Superior temporal gyrus (tissue), 1 donor: ENCODE measurements at regions not wholly inside any gene's neighbourhood (a gene's known extent, or its start where the extent isn't known, plus 50 kb on each side); places are given as distances from the start of the nearest gene placed in this dataset.
"Not testable (repeated sequence)": the region's sequence is repeated elsewhere in the genome, so short reads cannot be mapped to it uniquely, and the experiment has no call there.

Experiments used
- DNase-seq: peaks from one replicate; pipeline ENCODE4 v3.0.0-alpha.2; 2016; ENCODE audit errors: extremely low spot score

DNA sequence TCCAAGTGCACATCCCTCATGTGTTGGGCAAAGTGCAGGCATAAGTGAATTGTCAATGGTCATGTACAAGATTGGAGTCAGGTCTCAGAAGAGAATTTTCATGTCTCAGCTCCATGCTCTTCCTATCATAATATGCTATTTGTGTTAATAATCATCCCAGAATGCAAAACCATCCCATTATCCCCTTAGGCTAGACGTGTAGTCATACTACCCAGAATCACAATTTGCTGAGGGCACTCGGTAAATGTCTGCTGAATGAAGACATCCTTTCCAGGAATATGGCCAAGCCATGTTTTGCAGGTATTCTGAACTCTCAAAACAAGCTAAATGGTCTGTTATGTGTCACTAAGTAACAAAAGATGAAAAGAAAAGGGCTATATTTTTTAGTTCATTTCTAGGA is 263.8 kb downstream of the RAD51AP2 start:
- no peak for DNase-seq

- DNase-seq = no peak
Observed at GRCh38 chr2:17252258-17252657, 266.0 kb downstream of the RAD51AP2 start.

GRCh38 chr2:17251171-17251570 is 267.1 kb downstream of the RAD51AP2 start:
- DNase-seq = no peak

DNA sequence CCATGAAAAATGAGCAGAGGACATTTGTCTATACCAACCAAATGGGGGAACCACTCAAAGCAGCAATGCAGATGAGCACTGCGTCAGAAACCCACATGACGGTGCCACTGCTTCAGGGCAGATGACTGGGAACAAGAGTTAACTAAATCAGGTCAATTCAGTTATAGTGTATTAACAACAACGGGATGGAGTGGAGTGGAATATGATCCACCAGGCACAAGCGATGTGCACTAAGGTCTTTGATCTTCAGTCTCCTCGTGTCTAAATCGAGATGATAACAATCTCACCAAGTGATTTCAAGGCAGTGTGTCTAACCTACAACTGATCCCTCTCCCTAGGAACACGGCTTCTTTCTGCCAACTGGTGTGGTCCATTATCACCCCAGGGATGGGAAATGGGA is 269.0 kb downstream of the RAD51AP2 start:
- no peak for DNase-seq

GRCh38 chr2:17245906-17246305 is 272.3 kb downstream of the RAD51AP2 start:
- DNase-seq = peak; percentile 25

- no peak for DNase-seq
Observed at GRCh38 chr2:17242813-17243485, 275.3 kb downstream of the RAD51AP2 start.

GRCh38 chr2:17239550-17239949 is 278.7 kb downstream of the RAD51AP2 start:
- DNase-seq = no peak

DNA sequence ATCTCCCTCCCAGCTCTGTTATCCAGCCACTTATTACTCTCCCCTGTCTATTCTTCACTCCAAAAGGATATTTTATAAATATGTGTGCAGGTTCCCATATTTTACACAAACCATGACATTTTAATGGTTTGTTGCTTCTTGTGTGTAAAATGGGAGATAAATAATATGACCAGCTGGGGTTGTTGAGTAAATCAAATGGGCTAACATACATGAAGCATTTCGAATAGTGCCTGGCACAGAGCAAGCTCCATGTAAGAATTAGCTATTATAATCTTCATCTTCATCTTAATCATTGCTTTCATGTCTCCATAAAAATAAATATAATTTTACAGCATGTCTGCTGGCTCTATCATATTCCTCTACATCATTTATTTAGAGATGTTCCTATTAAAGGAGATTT is 283.1 kb downstream of the RAD51AP2 start:
- no peak for DNase-seq

DNA sequence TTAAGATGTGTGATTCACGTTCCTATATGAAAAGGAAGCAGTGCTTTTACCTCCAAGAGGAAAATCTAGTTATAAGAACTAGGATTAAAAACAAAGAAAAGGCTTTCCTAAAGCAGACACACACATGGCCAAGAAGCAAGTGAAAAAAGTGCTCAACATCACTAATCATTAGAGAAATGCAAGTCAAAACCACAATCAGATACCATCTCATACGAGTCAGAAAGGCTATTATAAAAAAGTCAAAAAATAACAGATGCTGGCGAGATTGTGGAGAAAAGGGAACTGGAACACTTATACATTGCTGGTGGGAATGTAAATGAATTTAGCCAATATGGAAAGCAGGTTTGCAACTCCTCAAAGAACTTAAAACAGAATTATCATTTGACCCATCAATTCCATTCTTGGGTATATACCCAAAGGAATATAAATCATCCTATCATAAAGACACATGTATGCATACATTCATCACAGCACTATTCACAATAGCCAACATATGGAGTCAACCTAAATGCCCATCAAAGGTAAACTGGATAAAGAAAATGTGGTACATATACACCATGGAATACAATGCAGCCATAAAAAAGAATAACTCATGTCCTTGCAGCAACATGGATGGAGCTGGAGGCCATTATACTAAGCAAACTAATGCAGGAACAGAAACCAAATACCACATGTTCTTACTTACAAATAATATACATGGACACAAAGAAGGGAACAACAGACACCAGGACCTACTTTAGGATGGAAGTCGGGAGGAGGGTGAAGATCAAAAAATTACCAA is 285.3 kb downstream of the RAD51AP2 start:
- DNase-seq = no peak

DNA sequence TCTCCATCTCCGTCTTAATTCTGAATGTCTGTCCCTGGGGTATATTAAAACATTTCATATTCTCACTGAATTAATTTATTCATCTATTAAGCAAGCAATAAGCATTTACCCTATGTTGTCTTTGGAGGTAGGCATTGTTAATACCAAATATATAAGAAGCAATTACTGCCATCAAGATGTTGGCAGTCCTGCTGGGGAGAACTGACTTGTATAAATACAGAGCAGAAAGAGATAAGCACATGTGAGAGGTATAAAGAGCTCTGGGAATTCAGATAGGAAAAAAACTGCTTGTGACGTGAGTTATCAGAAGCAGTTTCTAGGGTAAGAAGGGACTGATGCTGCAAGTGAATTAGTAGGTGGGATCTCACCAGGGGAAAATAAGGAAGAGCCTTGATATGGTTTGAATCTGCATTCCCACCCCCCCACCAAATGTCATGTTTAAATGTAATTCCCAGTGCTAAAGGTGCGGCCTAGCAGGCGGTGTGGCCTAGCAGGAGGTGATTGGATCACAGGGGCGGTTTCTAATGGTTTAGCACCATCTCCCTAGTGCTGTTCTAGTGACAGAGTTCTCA is 286.8 kb downstream of the RAD51AP2 start:
- DNase-seq = no peak

DNA sequence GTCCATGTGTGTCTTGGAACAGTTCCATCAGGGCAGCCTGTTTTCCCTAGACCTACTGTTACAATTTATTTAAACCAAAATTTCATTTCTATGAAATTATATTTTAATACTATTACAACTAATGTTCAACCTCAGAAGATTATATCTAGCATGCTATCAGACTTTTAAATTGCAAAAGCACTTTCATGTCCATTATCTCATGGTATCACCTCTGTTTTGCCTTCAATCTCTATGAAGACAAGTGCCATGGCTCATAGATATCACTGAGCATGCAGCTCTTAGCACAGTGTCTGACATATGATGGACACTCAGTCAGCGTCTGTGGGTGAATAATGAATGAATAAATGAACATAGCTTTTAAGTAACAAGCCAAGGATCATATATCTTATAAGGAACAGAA is 288.8 kb downstream of the RAD51AP2 start:
- no peak for DNase-seq

- DNase-seq = no peak
Observed at GRCh38 chr2:17228461-17228860, 289.8 kb downstream of the RAD51AP2 start.

DNA sequence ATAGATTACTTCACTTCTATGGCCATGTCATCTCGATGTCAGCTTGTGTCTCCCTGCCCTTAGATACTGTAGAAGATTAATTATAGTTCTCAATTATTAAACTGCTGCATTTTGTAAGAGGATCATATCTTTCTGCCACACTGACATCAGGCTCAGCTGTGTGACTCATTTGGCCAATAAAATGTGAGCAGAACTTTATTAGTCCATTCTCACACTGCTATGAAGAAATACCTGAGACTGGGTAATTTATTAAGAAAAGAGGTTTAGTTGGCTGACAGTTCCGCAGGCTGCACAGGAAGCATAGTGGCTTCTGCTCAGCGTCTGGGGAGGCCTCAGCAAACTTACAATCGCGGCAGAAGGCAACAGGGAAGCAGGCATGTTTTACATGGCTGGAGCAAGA is 290.4 kb downstream of the RAD51AP2 start:
- no peak for DNase-seq

DNA sequence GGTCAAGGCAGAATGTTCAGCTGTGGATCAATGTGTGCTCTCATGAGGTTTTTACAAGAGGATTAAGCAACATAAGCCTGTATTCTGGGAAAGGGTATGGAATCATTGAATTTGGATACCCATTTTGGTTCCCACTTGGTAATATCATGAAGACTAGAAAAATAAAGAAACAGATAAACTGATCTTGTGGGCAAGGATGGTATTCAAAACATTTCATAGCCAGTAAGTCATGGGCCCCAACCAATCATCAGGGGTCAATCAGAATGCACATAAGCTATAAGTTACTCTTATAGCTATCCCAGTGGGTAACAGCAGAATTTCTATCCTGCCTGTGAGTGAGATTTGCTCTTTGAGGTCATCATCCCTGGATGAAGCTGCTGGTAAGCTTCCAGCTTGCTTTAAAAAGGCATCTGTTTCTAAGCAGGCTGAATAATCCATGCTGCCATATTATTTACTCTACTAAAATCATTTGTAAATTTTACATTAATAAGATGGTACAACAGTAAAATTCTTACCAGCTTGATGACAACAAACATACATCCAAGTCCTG is 291.2 kb downstream of the RAD51AP2 start:
- no peak for DNase-seq

DNA sequence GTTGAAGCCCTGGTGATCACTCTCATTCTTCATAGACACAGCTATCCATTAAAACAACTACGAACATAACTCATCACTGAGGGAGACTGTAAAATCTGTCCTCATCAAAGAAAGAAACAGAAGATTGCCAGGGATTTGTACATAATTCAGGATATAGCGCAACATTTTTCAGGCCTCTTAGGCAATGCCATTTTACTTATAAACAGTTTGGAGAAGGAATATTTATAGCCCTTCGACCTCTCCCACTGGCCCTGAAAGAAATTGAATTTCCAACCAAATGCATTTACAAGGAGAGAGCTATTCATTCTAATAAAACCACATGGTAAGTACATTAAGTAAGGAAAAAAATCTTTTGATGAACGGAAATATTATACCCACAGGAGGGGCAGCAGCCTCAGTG is 295.0 kb downstream of the RAD51AP2 start:
- DNase-seq = no peak

DNA sequence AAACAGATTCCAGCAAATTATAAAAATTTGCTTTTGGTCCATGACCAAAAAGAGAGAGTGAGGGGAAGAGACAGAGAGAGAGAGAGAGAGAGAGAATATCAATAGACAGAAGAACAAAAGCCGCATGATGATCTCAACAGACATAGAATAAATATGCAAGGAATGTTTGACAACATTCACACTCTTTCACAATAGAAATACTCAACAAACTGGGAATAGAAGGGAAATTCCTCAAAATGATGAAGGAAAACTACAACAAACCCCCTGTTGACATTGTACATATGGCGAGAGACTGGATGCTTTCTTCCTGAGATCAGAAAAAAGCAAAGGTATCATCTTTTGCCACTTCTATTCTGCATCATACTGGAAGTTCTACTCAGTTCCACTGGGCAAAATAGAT is 309.7 kb downstream of the RAD51AP2 start:
- no peak for DNase-seq

- no peak for DNase-seq
Observed at GRCh38 chr2:17206771-17207170, 311.5 kb downstream of the RAD51AP2 start.

DNA sequence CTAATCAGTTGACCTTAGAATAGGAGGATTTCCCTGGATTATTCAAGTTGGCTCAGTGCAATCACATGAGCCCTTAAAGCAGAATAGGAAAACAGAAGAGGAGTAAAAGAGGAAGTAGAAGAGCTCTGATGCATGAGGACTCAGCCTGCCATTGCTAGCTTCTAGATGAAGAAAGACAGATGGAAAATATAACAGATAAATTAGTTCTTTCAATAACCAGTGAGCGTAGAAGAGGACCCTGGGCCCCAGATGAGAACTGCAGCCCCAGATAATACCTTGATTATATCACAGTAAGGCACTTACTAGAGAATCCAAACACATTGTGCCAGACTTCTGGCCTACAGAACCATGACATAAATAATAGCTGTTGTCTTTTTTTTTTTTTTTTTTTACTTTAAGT is 314.0 kb downstream of the RAD51AP2 start:
- not testable (repeated sequence) for DNase-seq

GRCh38 chr2:17202628-17203027 is 315.6 kb downstream of the RAD51AP2 start:
- not testable (repeated sequence) for DNase-seq

DNA sequence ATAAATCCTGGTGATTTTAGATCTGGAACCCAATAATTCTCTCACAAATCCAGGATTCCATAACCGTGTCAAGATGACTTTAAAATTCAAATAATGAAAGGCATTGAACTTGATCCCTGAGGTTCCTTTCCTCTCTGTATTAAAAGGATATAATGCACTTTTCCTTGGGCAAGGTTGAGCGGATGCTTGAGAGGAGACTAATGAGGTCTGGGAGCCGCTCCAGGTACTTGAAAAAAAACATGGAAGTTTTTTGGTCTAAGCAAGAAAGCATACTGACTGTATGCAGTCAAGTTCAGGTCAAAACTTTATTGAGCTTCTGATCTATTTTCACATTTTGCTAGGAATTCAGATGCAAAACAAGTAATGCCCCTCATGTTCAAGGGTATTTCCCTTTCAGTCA is 318.5 kb downstream of the RAD51AP2 start:
- no peak for DNase-seq

- DNase-seq = no peak
Observed at GRCh38 chr2:17196380-17196779, 321.9 kb downstream of the RAD51AP2 start.

DNA sequence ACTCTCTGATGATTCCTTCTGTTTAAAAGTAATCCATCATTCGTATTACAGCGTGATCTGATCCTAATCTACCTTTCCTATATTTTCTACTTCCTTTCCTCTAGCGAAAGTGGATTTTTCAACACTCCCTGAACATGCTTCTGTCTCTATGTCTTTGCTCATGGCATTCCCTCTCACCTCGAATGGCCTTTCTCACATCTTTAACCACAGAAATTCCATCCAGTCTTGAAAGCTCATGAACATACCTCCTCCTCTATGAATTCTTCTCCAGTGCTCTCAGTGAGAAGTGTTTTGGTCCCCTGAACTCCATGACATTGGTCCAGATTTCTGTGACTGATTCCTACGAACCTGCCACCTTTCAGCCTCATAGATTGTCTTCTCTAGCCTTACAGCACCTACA is 323.2 kb downstream of the RAD51AP2 start:
- no peak for DNase-seq

GRCh38 chr2:17194083-17194482 is 324.2 kb downstream of the RAD51AP2 start:
- no peak for DNase-seq
